ENCODE measurements at regions not wholly inside any gene's neighbourhood (a gene's known extent, or its start where the extent isn't known, plus 50 kb on each side); places are given as distances from the start of the nearest gene placed in this dataset.

GRCh38 chr3:30456264-30456663 is 150.1 kb upstream of the TGFBR2 start:
- Histone ChIP-seq H3K4me1 (ENCODE audit: control insufficient read depth, insufficient read depth, low read length) (no peaks in the 10 kb centered on the region), H3K9me3 (ENCODE audit: control insufficient read depth, insufficient read depth, low read depth, low read length) (no peaks in the 10 kb centered on the region), H3K27me3 (ENCODE audit: control insufficient read depth, insufficient read depth, low read length) (no peaks in the 10 kb centered on the region), H3K36me3 (ENCODE audit: control insufficient read depth, insufficient read depth, low read length) (no peaks in the 10 kb centered on the region), H3K4me3 (ENCODE audit: low read depth in 2 of 2, low read length in 2 of 2) (no peak overlapping the region), H3K27ac (ENCODE audit: low read length) (no peak overlapping the region)
- intact Hi-C loops (cut with micrococcal nuclease; ENCODE audit: unreplicated experiment) (no loop called here), in situ Hi-C loops (cut with HindIII; ENCODE audit: low pct_unique_long_range_greater_than_20kb, low sequenced_read_pairs) (no loop called here)
- POLR2A ChIA-PET, result interaction anchor here (0.7 kb wide), 1 partner anchor 1623 kb away, joined by 5 read pairs; no protein-coding TSS in a partner anchor
- DNase-seq (ENCODE audit: low read depth, low spot score) (no peak), ATAC-seq (no peak)
- CTCF ChIA-PET, result no interaction called here
- no TSS peak for BruUV-seq (replicated peaks)
- TF ChIP-seq TCF7L2 (IDR thresholded peaks at IDR 0.05; ENCODE audit: low read depth, low read length) (no peak), CTCF (IDR thresholded peaks at IDR 0.05) (no peak), SIN3A (IDR thresholded peaks at IDR 0.05; ENCODE audit: borderline replicate concordance, insufficient read depth, low read depth, low read length) (no peak), REST (IDR thresholded peaks at IDR 0.05; ENCODE audit: insufficient read depth in 1 of 2, low read depth in 2 of 2, low read length in 1 of 2) (no peak), POLR2AphosphoS5 (IDR thresholded peaks at IDR 0.05; ENCODE audit: low read depth, low read length) (no peak)

GRCh38 chr3:30457081-30457480 is 149.3 kb upstream of the TGFBR2 start:
- Histone ChIP-seq H3K27me3 (ENCODE audit: control insufficient read depth, insufficient read depth, low read length) (no peaks in the 10 kb centered on the region), H3K36me3 (ENCODE audit: control insufficient read depth, insufficient read depth, low read length) (no peaks in the 10 kb centered on the region), H3K4me3 (ENCODE audit: low read depth in 2 of 2, low read length in 2 of 2) (no peak overlapping the region), H3K4me1 (ENCODE audit: control insufficient read depth, insufficient read depth, low read length) (no peaks in the 10 kb centered on the region), H3K27ac (ENCODE audit: low read length) (no peak overlapping the region), H3K9me3 (ENCODE audit: control insufficient read depth, insufficient read depth, low read depth, low read length) (no peaks in the 10 kb centered on the region)
- in situ Hi-C loops (cut with HindIII; ENCODE audit: low pct_unique_long_range_greater_than_20kb, low sequenced_read_pairs) (no loop called here), intact Hi-C loops (cut with micrococcal nuclease; ENCODE audit: unreplicated experiment) (no loop called here)
- DNase-seq (ENCODE audit: low read depth, low spot score) (no peak), ATAC-seq (no peak)
- no TSS peak for BruUV-seq (replicated peaks)
- TF ChIP-seq REST (IDR thresholded peaks at IDR 0.05; ENCODE audit: insufficient read depth in 1 of 2, low read depth in 2 of 2, low read length in 1 of 2) (no peak), TCF7L2 (IDR thresholded peaks at IDR 0.05; ENCODE audit: low read depth, low read length) (no peak), CTCF (IDR thresholded peaks at IDR 0.05) (no peak), POLR2AphosphoS5 (IDR thresholded peaks at IDR 0.05; ENCODE audit: low read depth, low read length) (no peak), SIN3A (IDR thresholded peaks at IDR 0.05; ENCODE audit: borderline replicate concordance, insufficient read depth, low read depth, low read length) (no peak)
- POLR2A ChIA-PET, result no interaction called here
- CTCF ChIA-PET, result interaction anchor here (0.7 kb wide), 1 partner anchor 9 kb away, joined by 7 read pairs; no protein-coding TSS in a partner anchor

All from Panc1 (cell line).